ENCODE measurements at regions not wholly inside any gene's neighbourhood (a gene's known extent, or its start where the extent isn't known, plus 50 kb on each side); places are given as distances from the start of the nearest gene placed in this dataset.

GRCh38 chr4:178856139-178856800, 1414.0 kb upstream of the AGA start:
- DNase-seq = no peak

DNA sequence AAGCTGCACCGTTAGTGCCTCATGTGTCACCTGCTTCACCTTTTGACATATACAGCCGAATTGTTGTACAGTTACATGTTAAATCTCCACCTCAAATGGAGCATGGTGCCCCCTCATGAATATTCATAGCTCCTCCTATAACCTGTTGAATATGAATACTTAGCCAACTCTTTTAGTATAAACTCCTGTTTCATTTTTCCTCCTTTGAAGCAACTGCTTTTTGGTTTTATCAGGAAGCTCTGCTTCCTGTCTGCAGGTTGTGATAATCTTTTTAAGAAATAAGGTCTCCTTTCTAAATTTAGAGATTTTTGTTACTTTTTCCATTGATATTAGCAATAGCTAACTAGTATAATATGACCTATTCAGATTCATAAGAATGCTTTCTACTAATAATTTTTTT, 1429.2 kb upstream of the AGA start:
- no peak for DNase-seq

DNA sequence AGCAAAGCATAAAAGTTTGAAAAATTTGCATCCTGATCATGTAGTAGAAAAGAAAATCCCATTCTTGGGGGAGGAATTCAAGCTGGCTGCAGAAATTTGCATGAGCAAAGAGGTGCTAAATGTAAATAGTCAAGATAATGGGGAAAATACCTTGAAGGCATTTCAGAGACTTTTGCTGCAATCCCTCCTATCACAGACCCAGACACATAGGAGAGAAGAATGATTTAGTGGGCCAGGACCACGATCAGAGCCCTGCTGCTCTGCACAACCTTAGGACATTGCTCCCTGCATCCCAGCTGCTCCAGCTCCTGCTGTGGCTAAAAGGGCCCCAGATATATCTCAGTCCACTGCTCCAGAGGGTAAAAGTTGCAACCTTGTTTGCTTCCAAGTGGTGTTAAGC, 1439.7 kb upstream of the AGA start:
- no peak for DNase-seq

DNA sequence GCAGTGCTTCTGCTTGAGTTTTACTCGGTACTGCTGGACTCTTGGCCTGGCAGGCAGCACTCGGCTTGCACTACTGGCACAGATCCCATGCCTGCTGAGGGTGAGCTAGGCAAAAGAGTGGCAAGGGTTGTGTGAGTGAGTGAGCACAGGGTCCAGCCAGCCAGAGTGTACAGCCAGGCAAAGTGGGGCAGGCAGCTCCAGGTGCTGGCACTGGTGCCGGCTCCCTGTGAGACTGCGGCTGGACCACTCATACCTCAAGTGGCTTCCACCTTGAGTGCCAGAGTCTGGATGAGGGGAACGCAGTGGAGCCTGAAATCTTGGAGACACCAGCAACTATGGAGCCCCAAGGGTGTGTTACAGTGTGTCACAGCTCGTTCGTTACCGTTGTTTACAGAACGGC, 1451.9 kb upstream of the AGA start:
- DNase-seq = no peak

- no peak for DNase-seq
These were observed 1456.8 kb upstream of the AGA start for GRCh38 chr4:178899084-178899483.

GRCh38 chr4:178917756-178918155, 1475.5 kb upstream of the AGA start:
- DNase-seq = no peak

- DNase-seq = no peak
These were observed 1494.9 kb upstream of the AGA start for GRCh38 chr4:178937130-178937529.

- no peak for DNase-seq
These were observed 1499.7 kb upstream of the AGA start for GRCh38 chr4:178941975-178942374.

DNA sequence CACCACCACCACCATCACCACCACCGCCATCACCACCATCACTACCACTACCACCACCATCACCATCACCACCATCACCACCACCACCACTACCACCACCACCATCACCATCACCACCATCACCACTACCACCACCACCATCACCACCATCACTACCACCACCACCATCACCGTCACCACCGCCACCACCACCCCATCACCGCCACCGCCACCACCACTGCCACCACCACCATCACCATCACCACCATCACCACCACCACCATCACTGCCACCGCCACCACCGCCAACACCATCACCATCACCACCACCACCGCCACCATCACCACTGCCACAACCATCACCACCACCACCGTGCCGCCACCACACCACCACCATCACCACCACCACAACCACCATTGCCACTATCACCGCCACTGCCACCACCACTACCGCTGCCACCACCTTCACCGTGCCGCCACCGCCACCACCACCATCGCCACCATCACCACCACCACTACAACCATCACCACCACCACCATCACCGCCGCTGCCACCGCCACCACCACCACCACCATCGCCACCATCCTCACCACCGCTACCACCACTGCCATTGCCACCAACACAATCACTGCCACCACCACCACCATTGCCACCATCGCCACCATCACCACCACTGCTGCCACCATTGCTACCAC, 1511.3 kb upstream of the AGA start:
- DNase-seq = no peak

DNA sequence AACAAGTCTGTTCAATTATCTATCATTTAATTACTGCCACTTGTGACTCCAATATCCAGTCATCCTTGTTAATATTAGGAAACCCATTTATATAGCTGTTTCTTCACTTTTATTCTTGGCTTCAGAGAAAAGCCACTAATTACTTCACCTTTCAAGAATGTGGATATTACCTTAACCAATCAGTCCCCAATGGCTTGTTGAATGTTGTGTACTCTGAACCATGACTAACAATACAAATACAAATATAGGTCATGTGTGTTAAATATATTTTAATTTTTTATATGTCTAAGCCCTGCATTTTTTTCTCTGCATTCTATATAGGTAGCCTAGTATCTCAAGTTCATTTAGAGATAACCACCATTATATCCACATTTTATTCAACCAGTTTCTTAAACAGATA, 1513.4 kb upstream of the AGA start:
- DNase-seq = no peak

- no peak for DNase-seq
These were observed 1516.6 kb upstream of the AGA start for GRCh38 chr4:178958725-178959440.

DNA sequence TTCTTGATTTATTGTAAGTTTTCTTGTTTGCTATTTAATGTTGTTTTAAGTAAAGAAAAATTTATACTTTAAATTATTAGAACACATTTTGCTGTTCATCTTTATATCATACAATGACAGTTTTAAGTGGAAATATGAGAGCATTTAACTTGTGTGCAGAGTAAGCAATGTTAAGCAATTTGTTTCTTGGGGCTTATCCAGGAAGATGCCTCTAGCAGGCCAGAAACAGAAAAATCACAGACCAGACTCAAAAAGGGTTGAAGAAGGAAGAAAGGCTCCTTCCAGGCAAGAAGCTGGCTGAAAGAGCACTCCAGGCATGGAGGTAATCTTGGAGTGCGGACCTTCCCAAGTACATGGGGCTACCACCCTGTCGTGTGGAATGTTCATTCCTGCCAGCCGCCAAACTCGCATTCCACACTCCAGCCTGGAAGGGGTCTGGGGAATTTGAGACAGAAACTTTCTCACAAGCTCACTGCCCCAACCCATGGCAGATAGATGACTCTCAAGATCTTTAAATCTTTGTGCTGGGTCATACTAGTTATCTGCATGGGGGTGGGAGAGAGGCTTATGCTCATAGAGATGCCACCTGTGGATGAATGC, 1521.3 kb upstream of the AGA start:
- no peak for DNase-seq

DNA sequence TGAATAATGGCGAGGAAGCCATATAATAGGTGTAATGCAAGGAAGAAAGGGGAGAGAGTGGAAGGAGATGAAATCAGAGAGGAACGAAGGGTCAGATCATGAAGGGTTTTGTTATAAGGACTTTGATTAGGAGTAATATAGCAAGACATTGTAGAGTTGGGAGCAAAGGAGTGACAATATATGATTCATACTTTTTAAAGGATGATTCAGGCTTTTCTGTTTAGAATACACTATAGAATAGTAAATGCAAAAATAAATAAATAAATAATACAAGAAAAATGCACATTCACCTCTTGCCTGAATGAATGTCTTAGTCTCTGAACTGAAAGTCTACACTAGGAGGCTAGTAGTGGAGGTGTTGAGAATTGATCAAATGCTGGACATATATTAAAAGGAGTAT, 1524.4 kb upstream of the AGA start:
- DNase-seq = no peak

GRCh38 chr4:178970433-178971140, 1528.3 kb upstream of the AGA start:
- DNase-seq = no peak

GRCh38 chr4:178976861-178977260, 1534.6 kb upstream of the AGA start:
- DNase-seq = no peak

- no peak for DNase-seq
These were observed 1551.1 kb upstream of the AGA start for GRCh38 chr4:178993306-178993705.

DNA sequence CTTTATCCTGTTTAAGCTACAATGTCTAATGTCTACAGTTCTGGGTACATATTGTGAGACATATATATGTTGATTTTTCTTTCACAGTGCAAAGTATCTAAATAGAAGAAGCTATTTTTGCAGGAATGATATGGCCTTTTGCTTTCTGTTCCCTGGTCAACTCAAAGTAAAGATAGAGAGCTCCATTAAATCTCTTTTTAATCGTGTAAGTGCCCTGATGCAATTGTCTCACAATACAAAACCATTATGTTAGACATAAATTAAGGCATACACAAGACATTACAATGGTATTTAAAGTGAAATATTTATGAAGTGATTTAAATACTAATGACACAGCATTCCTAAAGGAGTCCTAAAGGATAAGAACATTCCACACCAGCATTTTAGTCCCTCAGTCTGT, 1559.7 kb upstream of the AGA start:
- no peak for DNase-seq

- no peak for DNase-seq
These were observed 1565.5 kb upstream of the AGA start for GRCh38 chr4:179007755-179008154.

DNA sequence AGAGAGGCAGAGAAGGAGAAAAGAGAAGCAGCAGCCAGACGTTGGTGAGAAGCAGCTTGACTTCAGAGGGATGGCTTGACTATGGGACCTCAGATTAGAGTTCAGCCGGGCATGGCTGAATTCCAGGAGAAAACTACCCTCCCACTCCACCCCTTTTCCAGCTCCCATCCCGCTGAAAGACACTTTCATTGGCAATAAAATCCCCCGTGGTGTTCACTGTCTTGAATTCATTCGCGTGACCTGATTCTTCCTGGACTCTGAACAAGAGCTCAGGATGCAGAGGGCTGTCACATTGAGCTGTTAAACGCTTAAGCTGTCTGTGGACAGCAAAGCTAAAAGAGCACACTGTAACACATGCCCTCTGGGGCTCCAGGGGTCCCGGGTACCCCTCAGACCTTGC, 1575.3 kb upstream of the AGA start:
- no peak for DNase-seq

DNA sequence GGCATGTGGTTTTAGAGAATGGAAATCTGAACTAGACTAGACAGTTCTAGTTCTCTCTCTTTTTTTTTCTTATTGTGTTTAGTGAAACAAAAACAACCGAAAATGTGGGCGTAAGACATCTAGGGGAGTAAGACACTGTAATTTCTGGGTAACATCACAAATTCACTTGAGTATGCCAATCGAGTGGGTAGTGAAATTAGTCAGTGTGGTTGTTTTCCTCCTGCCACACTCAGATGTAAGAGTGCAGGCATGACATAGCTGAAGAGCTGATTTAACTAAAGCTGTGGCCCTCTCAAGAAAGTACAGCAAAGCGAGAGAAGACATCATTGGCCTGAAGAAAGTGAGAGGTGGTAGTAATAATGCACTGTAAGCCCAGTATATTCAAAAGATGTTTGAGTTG, 1585.3 kb upstream of the AGA start:
- DNase-seq = no peak

GRCh38 chr4:179028321-179028720, 1586.1 kb upstream of the AGA start:
- no peak for DNase-seq

DNA sequence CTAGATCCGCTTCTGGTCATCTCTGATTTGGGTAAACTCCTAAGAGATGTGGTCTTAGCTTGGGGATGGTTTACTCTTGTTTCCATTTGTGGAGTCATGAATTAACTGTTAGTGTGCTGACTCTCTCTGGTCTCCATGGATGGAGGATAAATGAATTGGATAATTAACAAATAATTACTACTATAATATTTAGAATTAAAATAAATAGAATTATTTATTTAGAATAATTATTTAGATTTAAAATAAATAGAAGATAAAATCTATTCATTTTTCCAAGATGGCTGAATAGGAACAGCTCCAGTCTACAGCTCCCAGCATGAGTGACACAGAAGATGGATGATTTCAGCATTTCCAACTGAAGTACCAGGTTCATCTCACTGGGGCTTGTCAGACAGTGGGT, 1587.4 kb upstream of the AGA start:
- no peak for DNase-seq

DNA sequence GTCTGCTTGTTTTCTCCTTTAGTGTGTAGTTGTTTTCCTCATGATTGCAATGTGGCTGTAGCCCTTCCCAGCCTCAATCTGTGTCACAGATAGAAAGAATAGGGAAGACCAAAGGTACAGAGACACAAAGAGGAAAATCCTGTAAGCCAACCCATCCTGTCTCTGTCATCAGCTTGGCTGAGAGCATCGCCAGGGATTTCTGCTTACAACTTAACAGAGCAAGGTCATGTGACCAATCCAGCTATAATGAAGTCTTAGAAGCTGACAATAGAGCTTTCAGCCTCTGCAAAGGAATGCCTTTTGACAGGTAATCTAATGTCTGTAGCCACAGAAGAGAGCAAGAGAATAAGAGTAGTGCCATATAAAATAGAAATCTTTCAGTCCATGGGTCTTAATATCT, 1598.0 kb upstream of the AGA start:
- DNase-seq = no peak
